Pancreas (tissue), 10 donors: ENCODE measurements at regions not wholly inside any gene's neighbourhood (a gene's known extent, or its start where the extent isn't known, plus 50 kb on each side); places are given as distances from the start of the nearest gene placed in this dataset.

Source experiments
- ATAC-seq, 4 donors: fragments of 200-7000 bp; cut with Tn5 transposase; one replicate each; pipeline versions ENCODE4 v1.8.0 to v1.9.1; 2020; ENCODE audit warnings: mild to moderate bottlenecking in 4 of 4, moderate library complexity in 4 of 4
- DNase-seq, 6 donors: peaks; one replicate each; pipeline ENCODE4 v3.0.0-alpha.2; 2020
- FAIRE-seq: peaks from 2 replicates; lab custom pipeline; 2012; peaks lifted over from hg19 to GRCh38; lab: Jason Lieb, UNC
- H3K27ac ChIP-seq, 4 donors: fragments of 200-600 bp; sonication (generic); 1 replicate in 3 of 4; 2 replicates in 1 of 4; pipeline versions ENCODE4 v1.5.0 to v1.8.0; 2020
- H3K27me3 ChIP-seq, 4 donors: fragments of 200-600 bp; one replicate each; pipeline ENCODE4 v1.8.0; 2021
- H3K36me3 ChIP-seq, 3 donors: fragments of 200-600 bp; sonication (generic) in 1 of 3; one replicate each; pipeline versions ENCODE4 v1.5.0 to v1.8.0; 2020 to 2021
- H3K4me1 ChIP-seq, 3 donors: fragments of 200-600 bp; one replicate each; pipeline ENCODE4 v1.8.0; 2021
- H3K4me3 ChIP-seq, 4 donors: fragments of 200-600 bp; sonication (generic) in 2 of 4; one replicate each; pipeline versions ENCODE4 v1.5.0 to v1.8.0; 2020 to 2021
- H3K9me3 ChIP-seq, 4 donors: fragments of 200-600 bp; one replicate each; pipeline ENCODE4 v1.8.0; 2021
- CTCF ChIP-seq, 4 donors: fragments of 200-600 bp; sonication (generic) in 3 of 4; IDR thresholded peaks; one replicate each; pipeline versions ENCODE4 v1.5.0 to v1.8.0; 2021; ENCODE audit warnings: antibody characterized with exemption in 4 of 4
- WGBS, 2 donors: extraction: QIAGEN DNeasy Blood & Tissue Kit; methylation state at CpG; one replicate each; pipeline ENCODE4 v1.1.7; 2013; 5-methylcytosine and 5-hydroxymethylcytosine counted together
- intact Hi-C, 3 donors: fragments of 100-400 bp; cut with DNase I; formaldehyde crosslinking; loops; one replicate each; pipeline versions ENCODE4 v1.11.1 to v1.14.2; 2022
- donor health status: healthy with polysubstance abuse.
- donor health status: DM: no; HTN: no; CAD: no; lungs with moderate emphysema.
- donor health status: DM: no; HTN: no; CAD: no.
- donor health status: control.
- donor health status: control.
- donor health status: Bipolar disorder and iron deficiency.
- donor health status: DM: yes; HTN: yes; CAD: no.
- donor health status: DM: no; HTN: no; CAD: no.
- donor health status: DM: no; HTN: no; CAD: no.
- donor health status: DM: yes; HTN: yes; CAD: no.

GRCh38 chr20:21981597-21982344, 276.3 kb downstream of the PAX1 start:
- intact Hi-C loops: no loop called here
- no peaks in the 10 kb centered on the region for H3K36me3 ChIP-seq
- TF ChIP-seq CTCF (IDR thresholded peaks at IDR 0.05): no peak
- H3K27me3 ChIP-seq: no peaks in the 10 kb centered on the region
- no peak overlapping the region for H3K27ac ChIP-seq
- WGBS, 2 donors: 32 to 41% methylated on average over 6 of the region's 6 CpGs
- no peak for FAIRE-seq
- ATAC-seq: peak in 3 of 4 donors; percentile 36 to 67 (median 46)
- H3K9me3 ChIP-seq: no peaks in the 10 kb centered on the region
- H3K4me3 ChIP-seq: no peak overlapping the region
- no peaks in the 10 kb centered on the region for H3K4me1 ChIP-seq
- no peak for DNase-seq

GRCh38 chr20:21981179-21981578, 275.7 kb downstream of the PAX1 start:
- FAIRE-seq: no peak
- H3K27ac ChIP-seq: no peak overlapping the region
- ATAC-seq: no peak

GRCh38 chr20:21971436-21971835, 266.0 kb downstream of the PAX1 start:
- DNase-seq: no peak
- H3K27me3 ChIP-seq: no peaks in the 10 kb centered on the region
- no peak for ATAC-seq
- intact Hi-C loops: no loop called here
- no peak overlapping the region for H3K4me3 ChIP-seq
- FAIRE-seq: no peak
- 55 to 62% methylated on average over 2 of the region's 2 CpGs for WGBS, 2 donors
- H3K36me3 ChIP-seq: no peaks in the 10 kb centered on the region
- no peak for TF ChIP-seq CTCF (IDR thresholded peaks at IDR 0.05)
- H3K4me1 ChIP-seq: no peaks in the 10 kb centered on the region
- no peaks in the 10 kb centered on the region for H3K9me3 ChIP-seq
- H3K27ac ChIP-seq: no peak overlapping the region

More at GRCh38 chr20:21981179-21981578, 275.7 kb downstream of the PAX1 start:
- DNase-seq: no peak
- WGBS, 2 donors: 66 to 68% methylated on average over 3 of the region's 3 CpGs
- no peaks in the 10 kb centered on the region for H3K4me1 ChIP-seq
- no peak overlapping the region for H3K4me3 ChIP-seq
- H3K9me3 ChIP-seq: no peaks in the 10 kb centered on the region
- H3K36me3 ChIP-seq: no peaks in the 10 kb centered on the region
- no peak for TF ChIP-seq CTCF (IDR thresholded peaks at IDR 0.05)
- H3K27me3 ChIP-seq: no peaks in the 10 kb centered on the region
- intact Hi-C loops: no loop called here

- FAIRE-seq: no peak
- no peak for TF ChIP-seq CTCF (IDR thresholded peaks at IDR 0.05)
- no peak for DNase-seq
- ATAC-seq: no peak
- Histone ChIP-seq H3K27ac (no peak overlapping the region), H3K27me3 (no peaks in the 10 kb centered on the region), H3K9me3 (no peaks in the 10 kb centered on the region), H3K36me3 (no peaks in the 10 kb centered on the region), H3K4me1 (no peaks in the 10 kb centered on the region), H3K4me3 (no peak overlapping the region)
- intact Hi-C loops: no loop called here
These were observed 263.0 kb downstream of the PAX1 start for GRCh38 chr20:21968486-21968885.

- Histone ChIP-seq H3K4me3 (no peak overlapping the region), H3K27me3 (no peaks in the 10 kb centered on the region), H3K27ac (no peak overlapping the region), H3K9me3 (no peaks in the 10 kb centered on the region), H3K4me1 (no peaks in the 10 kb centered on the region), H3K36me3 (no peaks in the 10 kb centered on the region)
- intact Hi-C loops: no loop called here
- DNase-seq (no peak), ATAC-seq (no peak), FAIRE-seq (no peak)
- no peak for TF ChIP-seq CTCF (IDR thresholded peaks at IDR 0.05)
- WGBS, 2 donors: 46 to 55% methylated on average over 5 of the region's 5 CpGs
These were observed 262.0 kb downstream of the PAX1 start for GRCh38 chr20:21967481-21967880.
